Right renal pelvis (tissue), 4 donors: ENCODE measurements at regions not wholly inside any gene's neighbourhood (a gene's known extent, or its start where the extent isn't known, plus 50 kb on each side); places are given as distances from the start of the nearest gene placed in this dataset.

ENCODE experiments used
- DNase-seq, 4 donors: peaks; one replicate each; pipeline ENCODE4 v3.0.0-alpha.2; 2013; ENCODE audit warnings: low read depth in 4 of 4, low spot score in 3 of 4, missing footprints in 1 of 4

DNA sequence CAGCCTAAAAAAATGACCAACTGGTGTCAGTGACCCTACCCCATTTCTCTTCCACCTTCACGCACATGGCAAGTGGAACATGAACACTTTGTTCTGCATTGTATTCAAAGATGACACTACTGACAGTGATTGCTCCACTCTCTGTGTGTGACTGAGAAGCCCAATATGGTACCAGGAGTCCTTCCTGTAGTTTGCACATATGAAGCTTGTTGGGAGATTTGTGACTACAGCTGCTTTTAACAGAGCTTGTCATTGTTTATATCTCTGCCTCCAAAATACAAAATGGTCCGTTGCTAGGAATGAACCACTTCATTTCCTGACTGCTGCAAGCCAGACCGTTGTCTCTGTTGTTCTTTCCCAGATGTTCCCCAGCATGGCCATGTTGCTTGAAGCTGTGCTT lies 140.3 kb upstream of the TCF21 start:
- no peak for DNase-seq

DNA sequence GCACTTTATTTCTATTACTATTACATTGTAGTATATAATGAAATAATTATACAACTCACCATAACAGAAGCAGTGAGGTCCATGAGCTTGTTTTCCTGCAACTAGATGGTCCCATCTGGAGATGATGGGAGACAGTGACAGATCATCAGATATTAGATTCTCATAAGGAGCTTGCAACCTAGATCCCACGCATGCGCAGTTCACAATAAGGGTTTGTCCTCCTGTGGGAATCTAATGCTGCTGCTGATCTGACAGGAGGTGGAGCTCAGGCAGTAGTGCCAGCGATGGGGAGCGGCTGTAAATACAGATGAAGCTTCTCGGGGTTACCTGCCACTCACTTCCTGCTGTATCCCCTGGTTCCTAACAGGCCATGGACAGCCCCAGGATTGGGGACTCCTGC lies 139.5 kb upstream of the TCF21 start:
- DNase-seq, result no peak

DNA sequence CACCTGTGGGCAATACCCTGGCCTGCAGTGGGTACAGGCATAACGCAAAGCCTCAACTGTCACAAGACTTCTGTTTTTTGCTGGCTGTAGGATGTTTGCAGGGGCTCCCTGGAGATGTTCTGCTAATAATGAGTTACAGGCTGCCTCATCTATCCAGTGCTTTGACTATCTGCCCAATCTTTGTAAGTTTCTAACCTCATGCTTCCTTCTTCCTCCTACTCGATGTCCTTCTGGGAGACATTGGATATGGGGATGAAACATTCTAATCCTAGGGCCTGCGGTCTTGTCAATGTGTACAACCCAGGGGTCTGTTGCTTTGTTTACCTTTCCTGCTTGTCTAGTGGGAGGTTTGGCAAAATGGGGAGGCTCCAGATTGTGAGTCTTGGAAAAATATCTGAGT lies 136.8 kb upstream of the TCF21 start:
- no peak for DNase-seq

- no peak for DNase-seq
These were observed 135.2 kb upstream of the TCF21 start for GRCh38 chr6:133753756-133754155.

DNA sequence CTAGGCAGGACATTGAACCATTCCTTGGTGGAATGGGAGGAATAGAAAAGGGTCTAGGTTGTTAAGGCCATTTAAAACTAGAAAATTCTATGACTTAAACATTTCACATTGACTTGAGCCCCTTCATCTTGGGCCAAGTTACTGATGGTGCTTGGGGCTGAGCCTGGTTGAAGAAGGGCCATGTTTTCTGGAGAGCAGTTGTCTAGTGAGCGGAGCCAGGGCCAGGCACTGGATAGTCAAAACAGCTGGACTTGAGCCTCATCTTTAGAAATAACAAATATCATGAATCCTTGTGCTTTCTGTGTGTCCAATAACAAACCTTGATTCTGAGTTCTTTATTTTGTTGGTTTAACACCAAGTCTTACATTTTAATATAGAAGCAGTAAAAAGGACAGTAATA lies 134.6 kb upstream of the TCF21 start:
- no peak for DNase-seq

DNA sequence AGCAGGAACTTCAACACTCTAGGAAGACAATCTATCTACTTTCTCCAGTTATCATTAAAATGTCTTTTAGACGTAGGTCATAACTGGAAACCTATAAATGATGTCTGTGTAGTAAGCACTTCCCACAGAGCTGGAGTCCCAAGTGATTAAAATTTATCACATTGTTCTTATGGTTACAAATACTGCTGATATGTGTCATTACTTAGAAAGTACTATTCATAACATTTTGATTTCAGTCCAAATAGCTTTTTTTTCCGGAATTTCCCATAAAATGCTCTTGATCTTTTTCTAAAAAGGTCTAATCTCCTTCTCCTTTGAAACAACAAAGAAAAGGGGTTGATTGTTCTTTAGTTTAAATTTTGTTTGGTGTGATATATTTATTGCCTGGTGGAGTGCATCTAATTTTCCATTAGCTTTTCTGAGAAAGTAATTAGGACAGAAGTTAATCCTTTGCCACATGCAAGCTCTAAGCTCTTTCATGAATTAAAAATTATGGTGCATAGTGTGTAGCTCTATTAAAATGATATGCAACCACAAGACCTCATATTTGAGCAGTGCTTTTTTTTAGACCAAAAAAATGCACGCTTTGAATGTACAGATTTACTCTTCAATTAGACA lies 132.7 kb upstream of the TCF21 start:
- peak; percentile 20 to 64 (median 38) for DNase-seq

- DNase-seq, result no peak
These were observed 131.6 kb upstream of the TCF21 start for GRCh38 chr6:133757335-133757734.

- DNase-seq, result no peak
These were observed 130.0 kb upstream of the TCF21 start for GRCh38 chr6:133758815-133759335.

GRCh38 chr6:133759524-133759923 lies 129.4 kb upstream of the TCF21 start:
- no peak for DNase-seq

- DNase-seq, result no peak
These were observed 127.2 kb upstream of the TCF21 start for GRCh38 chr6:133761706-133762105.

- no peak for DNase-seq
These were observed 124.7 kb upstream of the TCF21 start for GRCh38 chr6:133764008-133764753.

DNA sequence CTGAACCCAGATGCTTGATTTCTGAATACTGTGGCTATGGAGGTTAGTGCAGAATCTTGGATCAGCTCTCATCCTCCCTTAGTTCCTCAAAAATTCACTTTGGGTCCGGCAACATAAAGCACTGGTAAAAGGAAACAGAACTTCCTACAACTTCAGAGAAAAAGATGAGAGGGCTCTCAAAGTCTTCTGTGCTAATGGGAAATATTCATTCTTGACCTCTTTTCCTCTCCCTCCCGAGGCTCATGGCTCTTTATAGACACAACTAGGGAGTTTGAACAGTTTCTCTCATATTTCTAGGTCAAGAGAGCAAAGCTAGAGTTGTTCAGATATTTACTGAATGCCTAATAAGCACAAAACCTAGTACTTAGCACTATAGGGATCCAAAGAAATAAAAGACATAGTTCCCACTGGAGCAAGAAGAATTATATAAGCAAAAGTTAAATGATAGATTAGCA lies 124.1 kb upstream of the TCF21 start:
- DNase-seq, result no peak

- DNase-seq, result no peak
These were observed 121.4 kb upstream of the TCF21 start for GRCh38 chr6:133767357-133767970.

GRCh38 chr6:133768656-133769295 lies 120.1 kb upstream of the TCF21 start:
- no peak for DNase-seq

DNA sequence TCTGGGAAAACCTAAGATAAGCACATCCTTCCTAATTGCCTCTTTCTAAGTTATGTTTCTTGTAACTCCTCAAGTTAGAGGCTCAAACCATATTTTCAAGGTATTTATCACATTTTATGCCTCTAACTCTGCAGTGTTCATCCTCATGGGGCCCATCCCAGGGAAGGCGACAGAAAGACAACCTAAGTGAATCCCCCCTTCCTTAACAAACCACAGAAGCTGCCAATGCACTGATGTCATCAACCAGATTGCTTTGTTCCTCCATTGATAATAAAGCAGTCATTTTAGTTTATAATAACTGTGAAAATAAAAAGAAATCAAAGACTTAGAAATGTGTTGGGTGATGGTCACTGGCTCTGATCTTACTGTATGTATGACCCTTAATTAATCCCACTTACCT lies 119.5 kb upstream of the TCF21 start:
- no peak for DNase-seq

GRCh38 chr6:133772567-133772966 lies 116.3 kb upstream of the TCF21 start:
- DNase-seq, result no peak

DNA sequence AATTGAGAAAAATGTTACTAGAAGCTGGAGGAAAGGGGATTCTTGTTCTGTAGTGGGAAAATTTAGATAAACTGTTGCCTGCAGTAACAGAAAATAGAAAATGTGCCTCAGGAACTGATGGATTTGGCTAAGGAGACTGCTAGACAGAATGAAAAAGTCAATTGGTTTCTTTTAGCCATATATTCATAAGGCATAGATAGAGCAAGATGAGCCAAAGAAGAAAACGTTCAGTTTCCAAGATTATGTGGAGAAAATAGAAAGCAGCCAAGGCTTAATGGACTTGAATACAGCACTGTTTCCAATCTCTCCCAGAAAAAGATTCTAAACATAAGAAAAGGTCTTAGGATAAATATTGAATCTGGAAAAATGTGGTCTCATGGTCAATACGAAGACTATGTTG lies 115.1 kb upstream of the TCF21 start:
- DNase-seq, result no peak

GRCh38 chr6:133774356-133774755 lies 114.6 kb upstream of the TCF21 start:
- DNase-seq, result no peak

GRCh38 chr6:133778414-133779130 lies 110.3 kb upstream of the TCF21 start:
- no peak for DNase-seq

GRCh38 chr6:133779916-133780695 lies 108.8 kb upstream of the TCF21 start:
- no peak for DNase-seq
